ENCODE measurements at regions not wholly inside any gene's neighbourhood (a gene's known extent, or its start where the extent isn't known, plus 50 kb on each side); places are given as distances from the start of the nearest gene placed in this dataset.

DNA sequence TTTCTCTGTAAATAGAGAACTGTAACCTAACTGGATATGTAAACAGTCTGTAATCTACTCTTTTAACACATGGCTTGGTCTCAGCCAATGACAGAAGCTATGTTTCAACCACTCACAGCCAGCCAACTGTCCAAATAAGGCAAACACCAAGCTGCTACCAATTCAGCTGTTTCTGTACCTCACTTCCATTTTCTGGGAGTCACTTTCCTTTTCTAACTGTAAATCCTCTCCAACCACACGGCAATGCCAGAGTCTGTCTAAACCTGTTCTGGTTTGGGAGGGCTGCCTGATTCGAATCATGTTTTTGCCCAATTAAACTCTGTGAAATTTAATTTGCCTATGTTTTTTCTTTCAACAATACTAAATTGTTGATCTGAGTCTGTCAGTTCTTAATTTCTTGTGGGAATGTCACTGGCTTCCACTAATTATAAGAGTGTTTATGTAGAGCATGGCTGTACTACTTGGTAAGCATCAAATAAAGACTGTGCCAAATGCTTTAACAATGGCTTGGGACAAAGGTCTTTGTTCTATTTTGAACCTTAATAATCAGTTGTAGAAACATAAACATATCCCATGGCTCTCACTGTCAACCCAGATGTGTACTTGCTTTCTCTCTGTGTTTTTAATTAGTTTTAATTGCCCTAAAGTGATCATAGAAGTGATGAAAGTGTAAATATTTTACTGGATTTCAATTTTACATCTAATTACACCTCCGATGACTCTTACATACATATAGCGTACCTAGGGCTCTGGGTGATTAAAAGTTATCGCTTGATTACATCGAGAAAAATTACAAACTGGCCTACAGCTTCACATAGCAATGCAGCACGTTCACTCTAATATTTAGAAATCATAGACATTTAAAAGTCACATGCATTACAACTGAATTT lies 1144.6 kb upstream of the TMPRSS15 start:
- TF ChIP-seq CTCF (IDR thresholded peaks at IDR 0.05; ENCODE audit: borderline replicate concordance, extremely low read depth, low read length, poor library complexity, severe bottlenecking), result no peak
- no peak for TF ChIP-seq EZH2 (IDR thresholded peaks at IDR 0.05; ENCODE audit: borderline replicate concordance, low read depth, low read length, severe bottlenecking)

Data from DND-41 (cell line).